KOPT-K1 (cell line): ENCODE measurements at regions not wholly inside any gene's neighbourhood (a gene's known extent, or its start where the extent isn't known, plus 50 kb on each side); places are given as distances from the start of the nearest gene placed in this dataset.
"Not testable (repeated sequence)": the region's sequence is repeated elsewhere in the genome, so short reads cannot be mapped to it uniquely, and the experiment has no call there.

Source experiments
- H3K27ac ChIP-seq: fragments of 200-600 bp; sonication (generic); 2 replicates; pipeline ENCODE4 v1.5.1; 2016; ENCODE audit warnings: antibody characterized with exemption, mild to moderate bottlenecking, low read depth, low read length; ENCODE audit not compliant: poor library complexity, severe bottlenecking
- H3K36me3 ChIP-seq: fragments of 200-600 bp; sonication (generic); 2 replicates; pipeline ENCODE4 v1.5.1; 2017; ENCODE audit warnings: antibody characterized with exemption, mild to moderate bottlenecking, low read length, moderate library complexity; ENCODE audit not compliant: insufficient read depth
- H3K9me3 ChIP-seq: fragments of 200-600 bp; sonication (generic); 2 replicates; pipeline ENCODE4 v1.5.1; 2017; ENCODE audit warnings: antibody characterized with exemption, low read length, mild to moderate bottlenecking; ENCODE audit not compliant: insufficient read depth, poor library complexity, severe bottlenecking

DNA sequence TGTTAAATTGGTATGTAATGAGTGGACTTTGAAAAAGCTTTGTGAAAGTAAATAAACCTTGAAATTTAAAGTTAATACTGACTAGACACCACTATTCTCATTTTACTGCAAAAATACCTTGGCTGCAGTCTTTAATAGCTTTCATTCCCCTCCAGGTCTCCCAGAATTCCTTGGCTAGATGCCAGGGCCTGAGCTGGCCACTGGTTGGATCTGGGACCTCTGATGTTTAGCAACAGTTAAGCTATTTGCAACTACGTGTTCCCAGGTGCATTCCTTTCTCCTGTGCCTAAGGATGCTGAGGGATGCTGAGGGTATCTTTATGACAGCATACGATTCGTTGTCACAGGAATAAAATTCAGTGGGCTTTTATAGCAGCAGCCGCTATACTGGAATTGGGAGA lies 938.7 kb downstream of the TTLL7 start:
- no peaks in the 10 kb centered on the region for H3K36me3 ChIP-seq
- no peaks in the 10 kb centered on the region for H3K9me3 ChIP-seq
- no peak overlapping the region for H3K27ac ChIP-seq

DNA sequence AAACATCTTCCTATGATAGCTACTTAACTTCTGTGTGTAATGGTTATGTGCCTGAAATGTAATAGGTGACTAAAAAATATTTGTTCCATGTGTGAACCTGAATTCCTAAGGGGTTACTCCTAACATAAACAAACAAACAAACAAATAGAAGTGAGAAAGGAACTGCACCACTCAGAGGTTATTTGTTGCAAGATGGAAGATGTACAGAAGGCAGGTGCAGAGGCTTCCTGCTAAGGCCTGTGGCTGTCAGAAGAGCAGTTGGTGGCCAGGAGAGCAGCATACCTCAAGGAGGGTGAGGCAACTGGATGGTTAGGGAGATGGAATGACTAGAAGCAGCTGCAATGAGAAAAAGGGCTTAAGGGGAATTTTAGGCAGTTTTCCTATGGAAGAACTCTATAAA lies 940.6 kb downstream of the TTLL7 start:
- no peak overlapping the region for H3K27ac ChIP-seq
- no peaks in the 10 kb centered on the region for H3K36me3 ChIP-seq
- H3K9me3 ChIP-seq = no peaks in the 10 kb centered on the region

DNA sequence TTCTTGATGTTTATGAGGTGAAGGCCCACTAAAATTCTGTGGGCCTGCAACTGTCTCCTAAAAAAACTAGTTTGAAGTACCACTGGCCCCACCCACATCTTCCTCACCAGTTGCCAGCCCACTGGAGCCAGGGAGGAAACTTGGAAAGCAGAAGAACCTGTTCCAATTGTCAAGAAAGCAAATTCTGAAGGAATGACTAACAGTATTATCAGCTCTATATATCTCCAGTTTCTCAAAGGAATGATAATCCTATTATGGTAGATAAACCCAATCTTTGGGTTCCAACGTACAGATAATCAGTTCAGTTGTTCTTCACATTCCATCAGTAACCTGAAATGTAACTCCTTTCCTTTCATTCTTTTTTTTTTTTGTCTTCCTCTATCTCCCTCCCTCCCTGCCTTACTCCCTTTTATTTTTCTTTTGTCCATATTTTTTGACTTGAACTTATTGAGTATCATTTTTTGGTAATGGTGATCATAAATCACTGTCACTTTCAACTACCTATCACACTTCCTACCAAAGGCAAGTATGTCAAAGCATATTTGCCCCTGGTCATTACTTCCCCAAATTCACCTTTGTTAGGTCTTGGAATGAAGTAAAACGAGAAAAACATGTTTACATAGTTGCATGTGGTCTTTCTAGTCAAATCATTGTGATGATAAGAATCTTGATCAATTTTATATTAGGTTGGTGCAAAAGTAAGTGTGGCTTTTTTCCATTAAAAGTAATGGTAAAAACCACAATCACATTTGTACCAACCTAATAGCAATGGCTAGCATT lies 943.4 kb downstream of the TTLL7 start:
- Histone ChIP-seq H3K36me3 (no peaks in the 10 kb centered on the region), H3K9me3 (peaks cover 7% of the 10 kb centered on the region), H3K27ac (no peak overlapping the region)

DNA sequence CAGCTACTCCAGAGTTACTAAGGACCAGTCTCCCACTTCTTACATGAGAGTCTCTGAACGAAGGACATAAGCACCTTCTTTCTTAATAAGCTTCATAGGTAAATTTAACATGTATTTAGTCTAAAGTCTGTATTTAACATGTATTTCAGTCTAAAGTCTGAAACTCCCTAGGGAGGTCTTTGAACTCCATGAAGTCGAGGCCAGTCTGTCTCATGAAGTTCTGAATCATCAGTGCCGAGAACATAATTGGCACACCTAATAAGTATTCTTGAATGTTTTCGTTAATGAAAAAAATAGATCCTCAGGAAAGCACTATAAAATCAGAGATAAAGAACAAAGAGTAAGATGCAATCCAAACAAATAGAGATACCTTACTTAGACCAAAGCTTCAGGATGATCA lies 945.5 kb downstream of the TTLL7 start:
- Histone ChIP-seq H3K27ac (no peak overlapping the region), H3K9me3 (peaks cover 7% of the 10 kb centered on the region), H3K36me3 (no peaks in the 10 kb centered on the region)

DNA sequence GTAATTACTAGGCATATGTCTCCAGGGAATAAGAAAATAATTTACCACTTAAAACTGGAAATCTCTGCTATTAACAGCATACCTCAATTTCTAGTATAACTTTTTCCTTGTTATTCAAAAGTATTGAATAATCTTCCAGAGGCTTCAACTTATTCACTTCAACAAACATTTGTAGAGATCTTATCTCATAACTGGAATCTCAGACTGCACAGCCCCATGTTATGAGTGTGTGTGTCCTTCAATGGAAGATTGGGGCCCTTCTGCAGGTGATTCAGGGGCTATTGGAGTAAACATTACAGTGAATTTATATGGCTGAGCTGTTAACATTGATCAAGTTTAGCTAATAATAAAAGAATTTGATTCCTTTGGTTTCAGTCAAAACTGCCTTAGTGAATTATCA lies 946.1 kb downstream of the TTLL7 start:
- H3K9me3 ChIP-seq = peaks cover 7% of the 10 kb centered on the region
- H3K36me3 ChIP-seq = no peaks in the 10 kb centered on the region
- H3K27ac ChIP-seq = no peak overlapping the region

DNA sequence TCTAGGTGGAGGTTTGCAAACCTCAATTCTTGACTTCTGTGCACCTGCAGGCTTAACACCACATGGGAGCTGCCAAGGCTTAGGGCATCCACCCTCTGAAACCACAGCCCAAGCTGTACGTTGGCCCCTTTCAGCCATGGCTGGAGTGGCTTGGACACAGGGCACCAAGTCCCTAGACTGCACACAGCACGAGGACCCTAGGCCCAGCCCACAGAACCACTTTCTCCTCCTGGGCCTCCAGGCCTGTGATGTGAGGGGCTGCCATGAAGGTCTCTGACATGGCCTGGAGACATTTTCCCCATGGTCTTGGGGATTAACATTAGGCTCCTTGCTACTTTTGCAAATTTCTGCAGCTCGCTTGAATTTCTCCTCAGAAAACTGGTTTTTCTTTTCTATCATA lies 947.9 kb downstream of the TTLL7 start:
- H3K36me3 ChIP-seq, H3K27ac ChIP-seq, H3K9me3 ChIP-seq: not testable (repeated sequence)

DNA sequence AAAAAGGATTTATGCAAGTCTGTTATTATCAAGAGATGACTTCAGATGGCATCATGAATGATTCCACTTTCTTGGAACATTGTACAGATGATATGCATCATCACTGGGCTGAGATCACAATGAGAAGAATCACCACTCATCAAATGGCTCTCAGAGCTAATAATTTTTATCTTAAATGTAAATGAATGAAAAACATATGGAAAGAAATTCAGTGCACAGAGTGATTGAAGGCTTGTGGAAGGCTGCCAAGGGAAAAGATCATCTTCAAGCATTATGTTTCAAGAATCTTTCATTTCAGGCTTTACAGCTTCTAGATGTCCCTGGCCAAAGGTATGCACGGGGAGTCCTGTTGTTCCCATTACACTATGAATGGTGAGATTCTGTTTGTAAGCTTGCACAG lies 955.7 kb downstream of the TTLL7 start:
- Histone ChIP-seq H3K9me3 (no peaks in the 10 kb centered on the region), H3K27ac (no peak overlapping the region)

DNA sequence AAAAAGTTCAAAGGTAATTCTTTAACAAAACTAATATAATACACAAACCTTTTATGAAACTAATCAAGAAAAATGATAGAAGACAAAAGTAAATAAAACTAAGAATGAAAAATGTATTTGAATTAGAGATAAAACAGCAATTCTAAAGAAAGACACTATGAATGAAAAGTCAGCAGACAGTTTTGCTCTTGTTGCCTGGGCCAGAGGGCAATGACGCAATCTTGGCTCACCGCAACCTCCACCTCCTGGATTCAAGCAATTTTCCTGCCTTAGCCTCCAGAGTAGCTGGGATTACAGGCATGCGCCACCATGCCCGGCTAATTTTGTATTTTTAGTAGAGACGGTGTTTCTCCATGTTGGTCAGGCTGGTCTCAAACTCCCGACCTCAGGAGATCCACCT lies 959.8 kb downstream of the TTLL7 start:
- H3K36me3 ChIP-seq, H3K9me3 ChIP-seq: not testable (repeated sequence)

More for the DNA sequence above, 955.7 kb downstream of the TTLL7 start:
- no peaks in the 10 kb centered on the region for H3K36me3 ChIP-seq

DNA sequence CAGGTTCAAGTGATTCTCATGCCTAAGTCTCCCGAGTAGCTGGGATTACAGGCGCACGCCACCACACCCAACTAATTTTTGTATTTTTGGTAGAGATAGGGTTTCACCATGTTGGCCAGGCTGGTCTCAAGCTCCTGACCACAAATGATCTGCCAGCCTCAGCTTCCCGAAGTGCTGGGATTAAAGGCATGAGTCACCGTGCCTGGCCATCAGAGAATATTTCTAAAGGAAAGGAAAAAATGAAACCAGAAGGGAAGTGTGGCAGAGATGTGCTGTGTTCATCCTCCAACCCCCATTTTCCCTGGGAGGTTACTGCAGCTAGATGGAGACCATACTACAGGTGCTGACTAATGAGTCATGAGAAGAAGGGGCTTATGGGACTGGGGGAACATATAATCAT lies 964.1 kb downstream of the TTLL7 start:
- Histone ChIP-seq H3K36me3 (no peaks in the 10 kb centered on the region), H3K9me3 (peaks cover 6% of the 10 kb centered on the region), H3K27ac (no peak overlapping the region)

More for the DNA sequence above, 959.8 kb downstream of the TTLL7 start:
- not testable (repeated sequence) for H3K27ac ChIP-seq

DNA sequence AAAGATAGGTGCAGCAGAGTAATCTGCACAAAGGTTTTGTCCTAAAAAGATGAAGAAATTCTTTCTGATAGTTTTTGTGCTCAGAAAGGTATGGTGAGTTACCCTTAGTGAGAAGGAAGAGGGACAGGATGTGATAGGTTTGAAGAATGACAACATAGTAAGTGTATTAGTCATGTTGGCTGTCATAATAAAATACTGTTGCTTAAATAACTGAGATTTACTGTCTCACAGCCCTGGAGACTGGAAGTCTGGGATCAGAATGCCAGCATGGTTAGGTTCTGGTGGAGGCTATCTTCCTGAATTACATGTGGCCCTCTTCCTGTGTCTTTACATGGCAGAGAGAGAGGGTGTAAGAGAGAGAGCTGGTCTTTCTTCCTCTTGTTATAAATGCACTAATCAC lies 965.2 kb downstream of the TTLL7 start:
- H3K27ac ChIP-seq = no peak overlapping the region

DNA sequence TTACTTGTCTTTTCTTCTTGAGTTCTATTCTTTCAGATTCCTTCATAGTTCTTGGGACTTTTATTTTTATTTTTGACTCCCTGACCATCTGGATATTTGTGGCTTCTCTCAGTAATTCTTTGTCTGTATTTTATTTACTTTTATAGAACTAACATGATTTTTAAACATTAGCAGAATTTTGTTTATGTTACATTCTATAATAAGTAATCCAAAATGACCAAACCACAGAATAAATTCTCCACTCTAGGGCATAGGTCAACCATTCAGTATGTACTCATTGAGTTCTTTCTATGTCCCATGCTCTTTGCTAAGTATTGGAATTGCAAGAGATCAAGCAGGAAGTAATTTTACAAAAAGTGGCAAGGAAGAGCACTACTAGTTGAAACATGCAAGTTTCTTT lies 969.0 kb downstream of the TTLL7 start:
- H3K27ac ChIP-seq = no peak overlapping the region
- peaks cover 6% of the 10 kb centered on the region for H3K9me3 ChIP-seq
- H3K36me3 ChIP-seq = no peaks in the 10 kb centered on the region

More for the DNA sequence above, 965.2 kb downstream of the TTLL7 start:
- Histone ChIP-seq H3K36me3 (no peaks in the 10 kb centered on the region), H3K9me3 (peaks cover 6% of the 10 kb centered on the region)

DNA sequence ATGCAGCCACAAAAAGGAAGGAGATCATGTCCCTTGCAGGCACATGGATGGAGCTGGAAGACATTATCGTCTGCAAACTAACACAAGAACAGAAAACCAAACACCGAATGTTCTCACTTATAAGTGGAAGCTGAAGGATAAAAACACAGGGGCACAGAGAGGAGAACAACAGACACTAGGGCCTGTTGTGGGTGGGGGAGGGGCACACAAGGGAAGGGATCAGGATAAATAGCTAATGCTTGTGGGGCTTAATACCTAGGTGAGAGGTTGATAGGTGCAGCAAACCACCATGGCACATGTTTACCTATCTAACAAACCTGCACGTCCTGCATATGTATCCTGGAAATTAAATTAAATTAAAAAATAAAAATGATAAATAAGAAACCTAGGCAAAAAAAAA lies 969.9 kb downstream of the TTLL7 start:
- Histone ChIP-seq H3K9me3 (peaks cover 6% of the 10 kb centered on the region), H3K27ac (no peak overlapping the region)

DNA sequence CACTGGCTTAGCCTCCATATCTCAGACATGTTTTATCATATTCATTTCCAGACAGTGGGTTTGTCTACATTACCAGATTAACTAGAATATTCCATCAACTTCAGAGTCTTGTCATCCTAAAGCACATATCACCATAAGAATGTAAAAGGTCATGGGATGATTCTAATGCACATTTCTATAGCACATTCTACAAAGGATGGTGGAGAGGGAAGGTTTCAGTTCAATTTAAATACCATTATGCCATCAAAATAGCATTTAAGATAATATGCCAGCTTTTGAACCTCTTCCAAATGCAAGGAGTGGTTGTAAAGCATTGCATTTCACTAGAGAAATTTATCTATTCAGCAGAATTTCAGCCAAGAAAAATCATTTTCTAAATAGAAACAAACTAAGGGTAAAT lies 970.5 kb downstream of the TTLL7 start:
- Histone ChIP-seq H3K9me3 (peaks cover 6% of the 10 kb centered on the region), H3K27ac (no peak overlapping the region), H3K36me3 (no peaks in the 10 kb centered on the region)

More for the DNA sequence above, 969.9 kb downstream of the TTLL7 start:
- no peaks in the 10 kb centered on the region for H3K36me3 ChIP-seq

DNA sequence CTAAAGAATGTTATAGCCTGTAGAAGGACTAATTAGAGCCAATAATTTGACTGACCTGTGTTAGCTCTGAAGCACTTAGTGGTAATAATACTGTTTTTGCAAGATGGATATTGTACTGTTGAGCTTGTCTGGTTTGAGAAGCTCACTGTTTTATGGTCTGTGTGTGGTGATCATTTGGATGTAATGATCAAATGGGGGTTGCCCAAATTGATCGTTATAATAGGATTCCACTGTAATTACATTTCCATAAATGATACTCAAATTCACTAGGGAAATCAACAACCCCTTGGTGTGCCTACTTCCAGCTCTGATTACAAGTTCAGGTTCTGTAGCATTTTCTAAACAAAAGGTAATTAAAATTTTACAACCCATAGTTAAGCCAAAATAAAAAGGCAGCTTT lies 971.4 kb downstream of the TTLL7 start:
- H3K27ac ChIP-seq = no peak overlapping the region
- no peaks in the 10 kb centered on the region for H3K36me3 ChIP-seq
- peaks cover 6% of the 10 kb centered on the region for H3K9me3 ChIP-seq

DNA sequence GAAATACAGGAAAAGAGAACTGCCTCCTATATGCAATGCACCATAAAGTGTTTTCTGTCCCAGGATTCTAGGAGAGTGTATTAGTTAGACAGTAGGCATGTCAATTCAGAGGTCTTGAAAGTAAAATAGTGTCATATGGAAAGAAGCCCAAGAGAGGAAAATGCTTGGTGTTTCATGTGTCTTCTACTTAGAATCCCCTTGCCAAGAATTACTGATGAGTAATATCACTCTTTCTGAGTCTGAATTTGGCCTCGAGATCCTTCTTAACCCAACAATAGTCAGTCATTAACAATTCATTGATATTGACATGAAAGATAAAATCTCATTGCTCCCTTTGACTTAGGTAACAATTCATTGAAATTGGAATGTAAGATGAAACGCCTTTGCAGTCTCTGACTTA lies 972.2 kb downstream of the TTLL7 start:
- no peak overlapping the region for H3K27ac ChIP-seq
- H3K9me3 ChIP-seq = peaks cover 6% of the 10 kb centered on the region

DNA sequence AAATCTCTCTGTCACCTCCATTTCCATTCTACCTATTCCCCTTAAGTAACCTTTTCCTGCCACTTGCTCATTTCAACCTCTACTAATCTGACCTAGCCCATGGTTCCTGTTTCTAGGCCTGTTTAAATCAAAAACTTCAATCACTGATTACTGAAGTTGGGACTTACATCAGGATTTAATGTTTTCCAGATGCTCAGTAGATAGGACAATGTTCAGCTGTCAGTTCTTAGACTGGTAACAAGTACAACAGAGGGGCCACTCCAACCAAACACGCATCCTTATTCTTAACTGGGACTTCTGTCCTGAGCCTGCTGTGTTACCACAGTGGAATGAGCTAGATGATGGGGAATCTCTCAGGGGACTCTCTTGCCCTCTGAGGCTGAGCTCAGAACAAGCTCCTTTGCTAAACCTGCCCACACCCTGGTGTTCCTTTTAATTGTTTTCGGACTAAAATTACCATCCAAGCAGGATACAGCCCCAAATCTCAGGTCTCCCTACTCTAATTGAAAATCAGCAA lies 974.6 kb downstream of the TTLL7 start:
- H3K9me3 ChIP-seq = no peaks in the 10 kb centered on the region
- H3K27ac ChIP-seq = no peak overlapping the region
- H3K36me3 ChIP-seq = no peaks in the 10 kb centered on the region

More for the DNA sequence above, 972.2 kb downstream of the TTLL7 start:
- H3K36me3 ChIP-seq = no peaks in the 10 kb centered on the region
